GM21528 (cell line): ENCODE measurements at regions not wholly inside any gene's neighbourhood (a gene's known extent, or its start where the extent isn't known, plus 50 kb on each side); places are given as distances from the start of the nearest gene placed in this dataset.

Experiments used
- ATAC-seq: cut with Tn5 transposase; IDR thresholded peaks from one replicate; pipeline ENCODE4 v1.9.1; 2021; ENCODE audit warnings: mild to moderate bottlenecking, moderate library complexity; ENCODE audit not compliant: unreplicated experiment, low FRiP score

GRCh38 chr11:28728666-28729065 lies 620.5 kb downstream of the METTL15 start:
- no peak for ATAC-seq

- ATAC-seq = no peak
These were observed 619.1 kb downstream of the METTL15 start for GRCh38 chr11:28727254-28727653.

- ATAC-seq = no peak
These were observed 618.2 kb downstream of the METTL15 start for GRCh38 chr11:28726432-28726831.

- ATAC-seq = no peak
These were observed 607.5 kb downstream of the METTL15 start for GRCh38 chr11:28715726-28716125.

GRCh38 chr11:28713850-28714249 lies 605.7 kb downstream of the METTL15 start:
- no peak for ATAC-seq

- no peak for ATAC-seq
These were observed 599.9 kb downstream of the METTL15 start for GRCh38 chr11:28708075-28708474.

GRCh38 chr11:28704801-28705200 lies 596.6 kb downstream of the METTL15 start:
- no peak for ATAC-seq

GRCh38 chr11:28703371-28703770 lies 595.2 kb downstream of the METTL15 start:
- no peak for ATAC-seq

GRCh38 chr11:28702871-28703270 lies 594.7 kb downstream of the METTL15 start:
- ATAC-seq = no peak

- ATAC-seq = no peak
These were observed 594.2 kb downstream of the METTL15 start for GRCh38 chr11:28702450-28702790.

- no peak for ATAC-seq
These were observed 593.7 kb downstream of the METTL15 start for GRCh38 chr11:28701760-28702449.

- no peak for ATAC-seq
These were observed 591.5 kb downstream of the METTL15 start for GRCh38 chr11:28699701-28700100.

GRCh38 chr11:28697920-28698827 lies 590.0 kb downstream of the METTL15 start:
- no peak for ATAC-seq

GRCh38 chr11:28696591-28696990 lies 588.4 kb downstream of the METTL15 start:
- no peak for ATAC-seq

- ATAC-seq = no peak
These were observed 582.6 kb downstream of the METTL15 start for GRCh38 chr11:28690746-28691145.

GRCh38 chr11:28684011-28684586 lies 575.9 kb downstream of the METTL15 start:
- no peak for ATAC-seq

- no peak for ATAC-seq
These were observed 571.7 kb downstream of the METTL15 start for GRCh38 chr11:28679795-28680468.

GRCh38 chr11:28677721-28678120 lies 569.5 kb downstream of the METTL15 start:
- ATAC-seq = no peak

GRCh38 chr11:28675183-28675582 lies 567.0 kb downstream of the METTL15 start:
- ATAC-seq = no peak

- ATAC-seq = no peak
These were observed 566.4 kb downstream of the METTL15 start for GRCh38 chr11:28674433-28675103.
